WERI-Rb-1 (cell line): ENCODE measurements at regions not wholly inside any gene's neighbourhood (a gene's known extent, or its start where the extent isn't known, plus 50 kb on each side); places are given as distances from the start of the nearest gene placed in this dataset.

Source experiments
- DNase-seq: peaks from one replicate; pipeline ENCODE4 v3.0.0-alpha.2; 2020
- H3K27ac ChIP-seq: fragments of 250-450 bp; sonication (Bioruptor Pico); 2 replicates; pipeline ENCODE4 v1.5.1; 2020; ENCODE audit warnings: mild to moderate bottlenecking, moderate library complexity
- H3K27me3 ChIP-seq: fragments of 250-450 bp; sonication (Bioruptor Pico); 2 replicates; pipeline ENCODE4 v1.5.1; 2021; ENCODE audit warnings: mild to moderate bottlenecking, low read depth, moderate library complexity; ENCODE audit not compliant: insufficient read depth, severe bottlenecking
- H3K36me3 ChIP-seq: fragments of 250-450 bp; sonication (Bioruptor Pico); 2 replicates; pipeline ENCODE4 v1.5.1; 2020; ENCODE audit warnings: mild to moderate bottlenecking, moderate library complexity
- H3K4me3 ChIP-seq: 2 replicates; pipeline ENCODE4 v1.5.1; 2011; ENCODE audit warnings: low read depth, mild to moderate bottlenecking, control low read depth, low read length
- H3K9me3 ChIP-seq: fragments of 250-450 bp; sonication (Bioruptor Pico); 2 replicates; pipeline ENCODE4 v1.5.1; 2021; ENCODE audit warnings: mild to moderate bottlenecking, moderate library complexity; ENCODE audit not compliant: severe bottlenecking
- CTCF ChIP-seq: IDR thresholded peaks from 2 replicates; pipeline ENCODE4 v1.5.1; 2011; ENCODE audit warnings: low read depth, mild to moderate bottlenecking, control low read depth, inconsistent platforms, low read length

- Histone ChIP-seq H3K36me3 (no peaks in the 10 kb centered on the region), H3K4me3 (no peak overlapping the region), H3K27ac (no peak overlapping the region), H3K27me3 (no peaks in the 10 kb centered on the region), H3K9me3 (no peaks in the 10 kb centered on the region)
- no peak for DNase-seq
- no peak for TF ChIP-seq CTCF
Observed at GRCh38 chr19:27918818-27919217, 1294.1 kb downstream of the UQCRFS1 start.

- TF ChIP-seq CTCF: no peak
- H3K27me3 ChIP-seq: no peaks in the 10 kb centered on the region
- H3K27ac ChIP-seq: no peak overlapping the region
- no peak for DNase-seq
- H3K36me3 ChIP-seq: no peaks in the 10 kb centered on the region
- H3K9me3 ChIP-seq: no peaks in the 10 kb centered on the region
- H3K4me3 ChIP-seq: no peak overlapping the region
Observed at GRCh38 chr19:27911122-27911898, 1301.6 kb downstream of the UQCRFS1 start.

- Histone ChIP-seq H3K4me3 (no peak overlapping the region), H3K27ac (no peak overlapping the region), H3K9me3 (no peaks in the 10 kb centered on the region), H3K27me3 (no peaks in the 10 kb centered on the region), H3K36me3 (no peaks in the 10 kb centered on the region)
- no peak for DNase-seq
- no peak for TF ChIP-seq CTCF
Observed at GRCh38 chr19:27909861-27910260, 1303.1 kb downstream of the UQCRFS1 start.

- Histone ChIP-seq H3K36me3 (no peaks in the 10 kb centered on the region), H3K9me3 (no peaks in the 10 kb centered on the region), H3K27me3 (no peaks in the 10 kb centered on the region), H3K4me3 (no peak overlapping the region), H3K27ac (no peak overlapping the region)
- TF ChIP-seq CTCF: no peak
- no peak for DNase-seq
Observed at GRCh38 chr19:27909185-27909840, 1303.6 kb downstream of the UQCRFS1 start.

- no peaks in the 10 kb centered on the region for H3K9me3 ChIP-seq
- no peak overlapping the region for H3K27ac ChIP-seq
- no peak for TF ChIP-seq CTCF
- no peak for DNase-seq
- H3K4me3 ChIP-seq: no peak overlapping the region
- no peaks in the 10 kb centered on the region for H3K27me3 ChIP-seq
- H3K36me3 ChIP-seq: no peaks in the 10 kb centered on the region
Observed at GRCh38 chr19:27906081-27906480, 1306.9 kb downstream of the UQCRFS1 start.
